ENCODE measurements at regions not wholly inside any gene's neighbourhood (a gene's known extent, or its start where the extent isn't known, plus 50 kb on each side); places are given as distances from the start of the nearest gene placed in this dataset.

DNA sequence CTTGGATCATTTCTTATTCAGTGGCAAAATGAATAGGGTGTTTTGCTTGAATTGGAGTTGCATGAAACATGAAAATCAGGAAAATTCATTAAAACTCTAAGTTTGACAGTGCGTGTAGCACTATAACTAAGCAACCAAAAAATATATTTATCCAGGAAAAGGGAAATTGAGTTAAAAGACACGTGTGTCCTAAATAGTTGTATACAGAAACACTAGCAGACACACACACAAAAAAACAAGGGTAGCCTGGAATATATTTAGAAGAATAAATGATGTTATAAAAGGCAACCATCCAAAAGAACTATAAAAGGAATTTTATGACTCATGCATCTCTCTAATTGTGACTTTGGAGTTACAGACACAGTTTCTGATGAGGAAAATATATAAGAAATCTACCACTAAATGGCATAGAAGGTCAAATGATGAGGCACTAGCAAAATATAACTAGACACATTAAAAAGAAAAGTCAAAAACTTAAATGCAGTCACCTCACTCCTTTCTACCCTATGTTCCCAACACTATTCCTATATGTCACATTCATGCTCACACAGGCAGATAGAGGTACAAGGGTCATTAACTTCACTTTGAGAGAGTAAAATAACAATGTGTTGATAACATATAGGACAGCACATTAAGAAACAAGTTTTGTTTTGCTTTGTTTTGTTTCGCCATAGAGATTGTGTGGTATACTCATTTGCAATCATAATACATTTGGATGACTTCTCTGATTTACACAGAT, 793.6 kb upstream of the INTU start (continued):
- TF ChIP-seq, protein P1, sequence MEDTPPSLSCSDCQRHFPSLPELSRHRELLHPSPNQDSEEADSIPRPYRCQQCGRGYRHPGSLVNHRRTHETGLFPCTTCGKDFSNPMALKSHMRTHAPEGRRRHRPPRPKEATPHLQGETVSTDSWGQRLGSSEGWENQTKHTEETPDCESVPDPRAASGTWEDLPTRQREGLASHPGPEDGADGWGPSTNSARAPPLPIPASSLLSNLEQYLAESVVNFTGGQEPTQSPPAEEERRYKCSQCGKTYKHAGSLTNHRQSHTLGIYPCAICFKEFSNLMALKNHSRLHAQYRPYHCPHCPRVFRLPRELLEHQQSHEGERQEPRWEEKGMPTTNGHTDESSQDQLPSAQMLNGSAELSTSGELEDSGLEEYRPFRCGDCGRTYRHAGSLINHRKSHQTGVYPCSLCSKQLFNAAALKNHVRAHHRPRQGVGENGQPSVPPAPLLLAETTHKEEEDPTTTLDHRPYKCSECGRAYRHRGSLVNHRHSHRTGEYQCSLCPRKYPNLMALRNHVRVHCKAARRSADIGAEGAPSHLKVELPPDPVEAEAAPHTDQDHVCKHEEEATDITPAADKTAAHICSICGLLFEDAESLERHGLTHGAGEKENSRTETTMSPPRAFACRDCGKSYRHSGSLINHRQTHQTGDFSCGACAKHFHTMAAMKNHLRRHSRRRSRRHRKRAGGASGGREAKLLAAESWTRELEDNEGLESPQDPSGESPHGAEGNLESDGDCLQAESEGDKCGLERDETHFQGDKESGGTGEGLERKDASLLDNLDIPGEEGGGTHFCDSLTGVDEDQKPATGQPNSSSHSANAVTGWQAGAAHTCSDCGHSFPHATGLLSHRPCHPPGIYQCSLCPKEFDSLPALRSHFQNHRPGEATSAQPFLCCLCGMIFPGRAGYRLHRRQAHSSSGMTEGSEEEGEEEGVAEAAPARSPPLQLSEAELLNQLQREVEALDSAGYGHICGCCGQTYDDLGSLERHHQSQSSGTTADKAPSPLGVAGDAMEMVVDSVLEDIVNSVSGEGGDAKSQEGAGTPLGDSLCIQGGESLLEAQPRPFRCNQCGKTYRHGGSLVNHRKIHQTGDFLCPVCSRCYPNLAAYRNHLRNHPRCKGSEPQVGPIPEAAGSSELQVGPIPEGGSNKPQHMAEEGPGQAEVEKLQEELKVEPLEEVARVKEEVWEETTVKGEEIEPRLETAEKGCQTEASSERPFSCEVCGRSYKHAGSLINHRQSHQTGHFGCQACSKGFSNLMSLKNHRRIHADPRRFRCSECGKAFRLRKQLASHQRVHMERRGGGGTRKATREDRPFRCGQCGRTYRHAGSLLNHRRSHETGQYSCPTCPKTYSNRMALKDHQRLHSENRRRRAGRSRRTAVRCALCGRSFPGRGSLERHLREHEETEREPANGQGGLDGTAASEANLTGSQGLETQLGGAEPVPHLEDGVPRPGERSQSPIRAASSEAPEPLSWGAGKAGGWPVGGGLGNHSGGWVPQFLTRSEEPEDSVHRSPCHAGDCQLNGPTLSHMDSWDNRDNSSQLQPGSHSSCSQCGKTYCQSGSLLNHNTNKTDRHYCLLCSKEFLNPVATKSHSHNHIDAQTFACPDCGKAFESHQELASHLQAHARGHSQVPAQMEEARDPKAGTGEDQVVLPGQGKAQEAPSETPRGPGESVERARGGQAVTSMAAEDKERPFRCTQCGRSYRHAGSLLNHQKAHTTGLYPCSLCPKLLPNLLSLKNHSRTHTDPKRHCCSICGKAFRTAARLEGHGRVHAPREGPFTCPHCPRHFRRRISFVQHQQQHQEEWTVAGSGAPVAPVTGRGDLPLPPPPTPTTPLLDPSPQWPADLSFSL (CRISPR knock-in tag; IDR thresholded peaks at IDR 0.05), result no peak
- TF ChIP-seq IKZF1 (IDR thresholded peaks at IDR 0.05) (no peak), AGO2 (optimal IDR thresholded peaks at IDR 0.05; ENCODE audit: low read depth, low read length) (no peak), TCF7 (IDR thresholded peaks at IDR 0.05; ENCODE audit: low read depth) (no peak), GTF3A (CRISPR knock-in tag; conservative IDR thresholded peaks at IDR 0.05) (no peak), ZBTB38 (CRISPR knock-in tag; IDR thresholded peaks at IDR 0.05) (no peak), ETV5 (CRISPR knock-in tag; IDR thresholded peaks at IDR 0.05; ENCODE audit: borderline replicate concordance) (no peak), ZNF572 (CRISPR knock-in tag; IDR thresholded peaks at IDR 0.05) (no peak), ZNF510 (CRISPR knock-in tag; IDR thresholded peaks at IDR 0.05; ENCODE audit: low read depth) (no peak), HMG20A (CRISPR knock-in tag; IDR thresholded peaks at IDR 0.05; ENCODE audit: borderline replicate concordance) (no peak), ZNF660 (CRISPR knock-in tag; IDR thresholded peaks at IDR 0.05; ENCODE audit: borderline replicate concordance, low read depth) (no peak), ZNF761 (CRISPR knock-in tag; conservative IDR thresholded peaks at IDR 0.05) (no peak)
